Activated naive CD4-positive, alpha-beta T cell treated with anti-CD3 and anti-CD28 coated beads, Interleukin-2, amount 10 ng/mL, durations not matched to agents 7 days and 5 days (primary cell): ENCODE measurements at regions not wholly inside any gene's neighbourhood (a gene's known extent, or its start where the extent isn't known, plus 50 kb on each side); places are given as distances from the start of the nearest gene placed in this dataset.

Source experiments
- CTCF ChIA-PET: fragments of 350-600 bp; sonication (Branson Sonifier 250); formaldehyde crosslinking; loops from one replicate; lab custom pipeline; 2021; ENCODE audit warnings: antibody characterized with exemption; lab: Charles Lee
- DNase-seq: peaks from one replicate; pipeline ENCODE4 v3.0.0-alpha.2; 2020
- H3K27ac Mint-ChIP-seq: one replicate; pipeline ENCODE4 v1.8.0; 2021; ENCODE audit warnings: mild to moderate bottlenecking, moderate library complexity, mixed read lengths
- H3K27me3 Mint-ChIP-seq: one replicate; pipeline ENCODE4 v1.8.0; 2021; ENCODE audit warnings: mild to moderate bottlenecking, mixed read lengths
- H3K36me3 Mint-ChIP-seq: one replicate; pipeline ENCODE4 v1.8.0; 2021; ENCODE audit warnings: mixed read lengths
- H3K4me1 Mint-ChIP-seq: one replicate; pipeline ENCODE4 v1.8.0; 2021; ENCODE audit warnings: mixed read lengths
- H3K4me3 Mint-ChIP-seq: one replicate; pipeline ENCODE4 v1.8.0; 2021; ENCODE audit warnings: mild to moderate bottlenecking, moderate library complexity, mixed read lengths
- H3K9me3 Mint-ChIP-seq: one replicate; pipeline ENCODE4 v1.8.0; 2021; ENCODE audit warnings: mixed read lengths

GRCh38 chr1:221302357-221302756, 423.1 kb downstream of the HLX start:
- CTCF ChIA-PET: no interaction called here
- H3K9me3 Mint-ChIP-seq: no peaks in the 10 kb centered on the region
- no peaks in the 10 kb centered on the region for H3K27me3 Mint-ChIP-seq
- no peak for DNase-seq
- H3K4me1 Mint-ChIP-seq: no peaks in the 10 kb centered on the region
- no peak overlapping the region for H3K27ac Mint-ChIP-seq
- no peaks in the 10 kb centered on the region for H3K36me3 Mint-ChIP-seq
- no peak overlapping the region for H3K4me3 Mint-ChIP-seq

- DNase-seq: no peak
- H3K27ac Mint-ChIP-seq: no peak overlapping the region
- no peaks in the 10 kb centered on the region for H3K36me3 Mint-ChIP-seq
- H3K9me3 Mint-ChIP-seq: no peaks in the 10 kb centered on the region
- no peaks in the 10 kb centered on the region for H3K4me1 Mint-ChIP-seq
- no peak overlapping the region for H3K4me3 Mint-ChIP-seq
- H3K27me3 Mint-ChIP-seq: no peaks in the 10 kb centered on the region
- CTCF ChIA-PET: no interaction called here
Measured at GRCh38 chr1:221302810-221303209, 423.6 kb downstream of the HLX start.

GRCh38 chr1:221303623-221304022, 424.4 kb downstream of the HLX start:
- CTCF ChIA-PET: no interaction called here
- no peaks in the 10 kb centered on the region for H3K36me3 Mint-ChIP-seq
- no peaks in the 10 kb centered on the region for H3K4me1 Mint-ChIP-seq
- H3K9me3 Mint-ChIP-seq: no peaks in the 10 kb centered on the region
- no peak for DNase-seq
- H3K27ac Mint-ChIP-seq: no peak overlapping the region
- no peaks in the 10 kb centered on the region for H3K27me3 Mint-ChIP-seq
- H3K4me3 Mint-ChIP-seq: no peak overlapping the region

- H3K9me3 Mint-ChIP-seq: no peaks in the 10 kb centered on the region
- H3K4me3 Mint-ChIP-seq: no peak overlapping the region
- H3K27me3 Mint-ChIP-seq: no peaks in the 10 kb centered on the region
- H3K4me1 Mint-ChIP-seq: no peaks in the 10 kb centered on the region
- no peak overlapping the region for H3K27ac Mint-ChIP-seq
- CTCF ChIA-PET: no interaction called here
- no peak for DNase-seq
- H3K36me3 Mint-ChIP-seq: no peaks in the 10 kb centered on the region
Measured at GRCh38 chr1:221306239-221306638, 427.0 kb downstream of the HLX start.

GRCh38 chr1:221308534-221309511, 429.6 kb downstream of the HLX start:
- H3K4me1 Mint-ChIP-seq: no peaks in the 10 kb centered on the region
- no peaks in the 10 kb centered on the region for H3K9me3 Mint-ChIP-seq
- H3K36me3 Mint-ChIP-seq: no peaks in the 10 kb centered on the region
- H3K4me3 Mint-ChIP-seq: no peak overlapping the region
- no peaks in the 10 kb centered on the region for H3K27me3 Mint-ChIP-seq
- no peak overlapping the region for H3K27ac Mint-ChIP-seq
- no peak for DNase-seq
- CTCF ChIA-PET: no interaction called here

- Mint-ChIP-seq H3K4me1 (no peaks in the 10 kb centered on the region), H3K9me3 (no peaks in the 10 kb centered on the region), H3K4me3 (no peak overlapping the region), H3K27me3 (no peaks in the 10 kb centered on the region), H3K27ac (no peak overlapping the region), H3K36me3 (no peaks in the 10 kb centered on the region)
- DNase-seq: no peak
- CTCF ChIA-PET: no interaction called here
Measured at GRCh38 chr1:221309723-221310122, 430.5 kb downstream of the HLX start.

GRCh38 chr1:221310180-221310579, 430.9 kb downstream of the HLX start:
- H3K9me3 Mint-ChIP-seq: no peaks in the 10 kb centered on the region
- CTCF ChIA-PET: no interaction called here
- H3K4me3 Mint-ChIP-seq: no peak overlapping the region
- H3K27me3 Mint-ChIP-seq: no peaks in the 10 kb centered on the region
- DNase-seq: no peak
- no peaks in the 10 kb centered on the region for H3K4me1 Mint-ChIP-seq
- H3K36me3 Mint-ChIP-seq: no peaks in the 10 kb centered on the region
- H3K27ac Mint-ChIP-seq: no peak overlapping the region

GRCh38 chr1:221315330-221315729, 426.6 kb downstream of the DUSP10 start:
- H3K9me3 Mint-ChIP-seq: no peaks in the 10 kb centered on the region
- no peak for DNase-seq
- no peaks in the 10 kb centered on the region for H3K4me1 Mint-ChIP-seq
- H3K4me3 Mint-ChIP-seq: no peak overlapping the region
- H3K27me3 Mint-ChIP-seq: no peaks in the 10 kb centered on the region
- CTCF ChIA-PET: no interaction called here
- H3K36me3 Mint-ChIP-seq: no peaks in the 10 kb centered on the region
- no peak overlapping the region for H3K27ac Mint-ChIP-seq

GRCh38 chr1:221316491-221317056, 425.3 kb downstream of the DUSP10 start:
- Mint-ChIP-seq H3K27ac (no peak overlapping the region), H3K36me3 (no peaks in the 10 kb centered on the region), H3K4me1 (no peaks in the 10 kb centered on the region), H3K9me3 (no peaks in the 10 kb centered on the region), H3K4me3 (no peak overlapping the region), H3K27me3 (no peaks in the 10 kb centered on the region)
- no peak for DNase-seq
- CTCF ChIA-PET: no interaction called here

GRCh38 chr1:221317537-221317936, 424.4 kb downstream of the DUSP10 start:
- DNase-seq: no peak
- H3K4me1 Mint-ChIP-seq: no peaks in the 10 kb centered on the region
- CTCF ChIA-PET: no interaction called here
- H3K4me3 Mint-ChIP-seq: no peak overlapping the region
- H3K27me3 Mint-ChIP-seq: no peaks in the 10 kb centered on the region
- no peaks in the 10 kb centered on the region for H3K9me3 Mint-ChIP-seq
- H3K27ac Mint-ChIP-seq: no peak overlapping the region
- H3K36me3 Mint-ChIP-seq: no peaks in the 10 kb centered on the region

GRCh38 chr1:221327954-221328353, 413.9 kb downstream of the DUSP10 start:
- H3K4me1 Mint-ChIP-seq: no peaks in the 10 kb centered on the region
- no peak for DNase-seq
- H3K36me3 Mint-ChIP-seq: no peaks in the 10 kb centered on the region
- CTCF ChIA-PET: interaction anchor here (1.1 kb wide), 1 partner anchor 52 kb away, joined by 3 read pairs; no protein-coding TSS in a partner anchor
- H3K9me3 Mint-ChIP-seq: no peaks in the 10 kb centered on the region
- H3K4me3 Mint-ChIP-seq: no peak overlapping the region
- no peaks in the 10 kb centered on the region for H3K27me3 Mint-ChIP-seq
- H3K27ac Mint-ChIP-seq: no peak overlapping the region

GRCh38 chr1:221328371-221328770, 413.5 kb downstream of the DUSP10 start:
- CTCF ChIA-PET: no interaction called here
- H3K27me3 Mint-ChIP-seq: no peaks in the 10 kb centered on the region
- H3K27ac Mint-ChIP-seq: no peak overlapping the region
- no peaks in the 10 kb centered on the region for H3K4me1 Mint-ChIP-seq
- no peak overlapping the region for H3K4me3 Mint-ChIP-seq
- H3K9me3 Mint-ChIP-seq: no peaks in the 10 kb centered on the region
- H3K36me3 Mint-ChIP-seq: no peaks in the 10 kb centered on the region
- no peak for DNase-seq

- H3K27ac Mint-ChIP-seq: no peak overlapping the region
- no peaks in the 10 kb centered on the region for H3K36me3 Mint-ChIP-seq
- no peaks in the 10 kb centered on the region for H3K9me3 Mint-ChIP-seq
- no peaks in the 10 kb centered on the region for H3K27me3 Mint-ChIP-seq
- CTCF ChIA-PET: no interaction called here
- H3K4me1 Mint-ChIP-seq: no peaks in the 10 kb centered on the region
- H3K4me3 Mint-ChIP-seq: no peak overlapping the region
- DNase-seq: no peak
Measured at GRCh38 chr1:221331273-221332183, 410.4 kb downstream of the DUSP10 start.

GRCh38 chr1:221334062-221334461, 407.8 kb downstream of the DUSP10 start:
- H3K4me1 Mint-ChIP-seq: no peaks in the 10 kb centered on the region
- no peaks in the 10 kb centered on the region for H3K9me3 Mint-ChIP-seq
- no peaks in the 10 kb centered on the region for H3K27me3 Mint-ChIP-seq
- no peak for DNase-seq
- no peaks in the 10 kb centered on the region for H3K36me3 Mint-ChIP-seq
- H3K27ac Mint-ChIP-seq: no peak overlapping the region
- H3K4me3 Mint-ChIP-seq: no peak overlapping the region
- CTCF ChIA-PET: no interaction called here
